ENCODE measurements at regions not wholly inside any gene's neighbourhood (a gene's known extent, or its start where the extent isn't known, plus 50 kb on each side); places are given as distances from the start of the nearest gene placed in this dataset.

GRCh38 chr6:101341926-101342325, 51.6 kb upstream of the GRIK2 start:
- H3K27me3 ChIP-seq, result no peaks in the 10 kb centered on the region
- no peak overlapping the region for H3K4me3 ChIP-seq
- WGBS, 4 donors, result 29 to 37% (median 32%) methylated on average over 1 of the region's 1 CpG
- no peak for DNase-seq
- no peak overlapping the region for H3K27ac ChIP-seq
- intact Hi-C loops (cut with DNase I), result no loop called here
- TF ChIP-seq CTCF (IDR thresholded peaks at IDR 0.05) (no peak), POLR2A (IDR thresholded peaks at IDR 0.05) (no peak)
- no peaks in the 10 kb centered on the region for H3K9me3 ChIP-seq (replicated peaks in 1 of 3)
- H3K36me3 ChIP-seq (replicated peaks in 1 of 2), result no peaks in the 10 kb centered on the region
- no peaks in the 10 kb centered on the region for H3K4me1 ChIP-seq (replicated peaks in 1 of 2)

Measured in adrenal gland (tissue), 9 donors.